Breast epithelium (tissue), 4 donors: ENCODE measurements at regions not wholly inside any gene's neighbourhood (a gene's known extent, or its start where the extent isn't known, plus 50 kb on each side); places are given as distances from the start of the nearest gene placed in this dataset.
"Not testable (repeated sequence)": the region's sequence is repeated elsewhere in the genome, so short reads cannot be mapped to it uniquely, and the experiment has no call there.

Experiments
- DNase-seq, 2 donors: peaks; one replicate each; pipeline ENCODE4 v3.0.0-alpha.2; 2019; ENCODE audit warnings: low spot score in 2 of 2
- H3K27ac ChIP-seq, 2 donors: fragments of 200-600 bp; sonication (generic) in 1 of 2; one replicate each; pipeline ENCODE4 v1.5.1; 2016 to 2019; ENCODE audit warnings: mild to moderate bottlenecking in 1 of 2
- H3K27me3 ChIP-seq, 2 donors: fragments of 200-600 bp; sonication (generic) in 1 of 2; one replicate each; pipeline versions ENCODE4 v1.5.1 to v1.6.0; 2017 to 2019; ENCODE audit warnings: control low read depth in 1 of 2, mild to moderate bottlenecking in 1 of 2
- H3K36me3 ChIP-seq: fragments of 200-600 bp; one replicate; pipeline ENCODE4 v1.5.1; 2019
- H3K4me1 ChIP-seq, 2 donors: fragments of 200-600 bp; sonication (generic); one replicate each; pipeline ENCODE4 v1.5.1; 2016 to 2019; ENCODE audit warnings: control low read depth in 1 of 2
- H3K4me3 ChIP-seq, 3 donors: fragments of 200-600 bp; sonication (generic); 1 replicate in 2 of 3; 2 replicates in 1 of 3; pipeline ENCODE4 v1.5.1; 2016 to 2019; ENCODE audit warnings: mild to moderate bottlenecking in 3 of 3, moderate library complexity in 2 of 3
- H3K9me3 ChIP-seq, 2 donors: fragments of 200-600 bp; sonication (generic) in 1 of 2; one replicate each; pipeline ENCODE4 v1.5.1; 2016 to 2019; ENCODE audit warnings: control low read depth in 1 of 2
- POLR2A ChIP-seq: fragments of 450-650 bp; IDR thresholded peaks from one replicate; pipeline ENCODE4 v1.6.1; 2016; ENCODE audit warnings: antibody characterized with exemption, mild to moderate bottlenecking, moderate library complexity
- POLR2AphosphoS5 ChIP-seq, 3 donors: sonication (generic); formaldehyde crosslinking; IDR thresholded peaks; one replicate each; pipeline ENCODE4 v1.6.1; 2017; ENCODE audit warnings: antibody characterized with exemption in 3 of 3
- intact Hi-C: fragments of 100-400 bp; cut with DNase I; formaldehyde crosslinking; loops from one replicate; pipeline ENCODE4 v1.15.1; 2023; ENCODE audit warnings: low total_unique reads
- TF ChIP-seq, protein P1 (sequence below), 3 donors: fragments of 450-650 bp; IDR thresholded peaks; one replicate each; pipeline ENCODE4 v1.5.1; 2016 to 2017; ENCODE audit warnings: antibody characterized with exemption in 3 of 3, mild to moderate bottlenecking in 3 of 3, moderate library complexity in 3 of 3

DNA sequence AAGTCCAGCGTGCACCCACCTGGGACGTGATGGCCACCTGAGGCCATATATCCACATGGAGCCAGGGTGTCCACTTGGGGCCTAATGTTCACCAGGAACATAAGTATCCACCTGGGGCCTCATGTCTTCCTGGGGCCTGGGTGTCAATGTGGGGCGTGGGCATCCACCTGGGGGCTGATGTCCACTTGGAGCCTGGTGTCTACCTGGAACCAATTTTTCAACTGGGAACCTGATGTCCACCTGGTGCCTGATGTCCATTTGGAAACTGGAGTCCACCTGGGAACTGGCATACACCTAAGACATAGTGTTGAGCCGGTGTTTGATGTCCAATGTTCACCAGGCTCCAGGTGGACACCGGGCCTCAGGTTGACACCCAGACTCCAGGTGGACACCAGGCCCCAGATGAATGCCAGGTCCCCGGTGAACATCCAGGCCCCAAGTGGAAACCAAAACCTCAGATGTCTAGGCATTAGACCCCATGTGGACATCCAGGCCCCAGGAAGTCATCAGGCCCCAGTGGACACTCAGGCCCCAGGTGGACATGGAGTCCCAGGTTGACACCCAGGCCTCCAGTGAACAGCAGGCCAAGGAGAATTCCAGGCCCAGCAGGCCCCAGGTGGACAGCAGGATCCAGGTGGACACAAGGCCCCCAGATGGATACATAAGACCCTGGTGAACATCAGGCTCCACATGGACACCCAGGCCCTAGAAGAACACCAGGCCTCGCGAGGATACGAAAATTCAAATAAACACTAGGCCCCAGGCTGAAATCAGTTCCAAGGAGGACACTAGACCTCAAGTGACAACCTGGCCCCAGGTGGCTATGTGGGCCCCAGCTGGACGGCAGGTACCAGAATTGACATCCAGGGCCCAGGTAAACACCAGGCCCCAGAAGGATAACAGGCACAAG lies 56.0 kb upstream of the SEPTIN5 start:
- no peaks in the 10 kb centered on the region for H3K36me3 ChIP-seq
- intact Hi-C loops: loop anchor here (2.0 kb wide), 1 partner anchor 418 kb away; no protein-coding TSS in a partner anchor
- H3K4me1 ChIP-seq: no peaks in the 10 kb centered on the region
- no peaks in the 10 kb centered on the region for H3K9me3 ChIP-seq
- DNase-seq: peak in 1 of 2 donors; percentile 46
- TF ChIP-seq POLR2A (no peak), POLR2AphosphoS5 (IDR thresholded peaks at IDR 0.05) (no peak)
- TF ChIP-seq, protein P1, sequence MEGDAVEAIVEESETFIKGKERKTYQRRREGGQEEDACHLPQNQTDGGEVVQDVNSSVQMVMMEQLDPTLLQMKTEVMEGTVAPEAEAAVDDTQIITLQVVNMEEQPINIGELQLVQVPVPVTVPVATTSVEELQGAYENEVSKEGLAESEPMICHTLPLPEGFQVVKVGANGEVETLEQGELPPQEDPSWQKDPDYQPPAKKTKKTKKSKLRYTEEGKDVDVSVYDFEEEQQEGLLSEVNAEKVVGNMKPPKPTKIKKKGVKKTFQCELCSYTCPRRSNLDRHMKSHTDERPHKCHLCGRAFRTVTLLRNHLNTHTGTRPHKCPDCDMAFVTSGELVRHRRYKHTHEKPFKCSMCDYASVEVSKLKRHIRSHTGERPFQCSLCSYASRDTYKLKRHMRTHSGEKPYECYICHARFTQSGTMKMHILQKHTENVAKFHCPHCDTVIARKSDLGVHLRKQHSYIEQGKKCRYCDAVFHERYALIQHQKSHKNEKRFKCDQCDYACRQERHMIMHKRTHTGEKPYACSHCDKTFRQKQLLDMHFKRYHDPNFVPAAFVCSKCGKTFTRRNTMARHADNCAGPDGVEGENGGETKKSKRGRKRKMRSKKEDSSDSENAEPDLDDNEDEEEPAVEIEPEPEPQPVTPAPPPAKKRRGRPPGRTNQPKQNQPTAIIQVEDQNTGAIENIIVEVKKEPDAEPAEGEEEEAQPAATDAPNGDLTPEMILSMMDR (IDR thresholded peaks at IDR 0.05): no peak
- H3K27me3 ChIP-seq: no peaks in the 10 kb centered on the region
- H3K27ac ChIP-seq: no peak overlapping the region
- no peak overlapping the region for H3K4me3 ChIP-seq

DNA sequence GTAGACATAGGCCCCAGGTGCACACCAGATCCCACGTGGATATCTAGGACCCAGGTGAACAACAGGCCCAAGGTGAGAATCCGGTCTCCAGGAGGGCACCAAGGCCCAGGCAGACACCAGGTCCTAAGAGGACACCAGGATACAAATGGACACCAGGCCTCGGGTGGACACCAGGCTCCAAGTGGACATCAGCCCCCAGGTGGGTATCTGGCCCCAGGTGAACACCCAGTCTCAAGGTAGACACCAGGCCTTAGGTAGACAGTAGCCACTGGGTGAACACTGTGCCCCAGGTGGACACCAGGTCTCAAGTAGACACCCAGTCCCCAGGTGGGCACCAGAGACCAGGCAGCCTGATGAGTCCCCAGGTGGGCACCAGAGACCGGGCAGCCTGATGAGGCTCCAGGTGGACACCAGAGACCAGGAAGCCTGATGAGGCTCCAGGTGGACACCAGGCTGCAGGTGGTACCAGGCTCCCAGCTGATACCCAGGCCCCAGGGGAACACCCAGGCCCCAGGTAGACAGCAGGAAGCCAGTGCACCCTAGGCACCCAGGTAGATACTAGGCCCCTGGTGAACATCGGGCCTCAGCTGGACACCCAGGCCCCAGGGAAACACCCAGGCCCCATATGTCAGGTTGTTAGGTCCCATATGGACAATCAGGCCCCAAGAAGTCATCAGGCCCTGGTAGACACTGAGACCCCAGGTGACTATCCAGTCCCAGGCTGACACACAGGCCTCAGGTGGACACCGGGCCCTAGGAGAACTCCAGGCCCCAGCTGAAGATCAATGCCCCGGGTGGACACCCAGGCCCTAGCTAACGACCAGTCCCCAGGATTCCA lies 55.1 kb upstream of the SEPTIN5 start:
- DNase-seq: no peak
- intact Hi-C loops: loop anchor here (2.0 kb wide), 1 partner anchor 418 kb away; no protein-coding TSS in a partner anchor
- TF ChIP-seq, protein P1 (IDR thresholded peaks at IDR 0.05): no peak
- TF ChIP-seq POLR2AphosphoS5 (IDR thresholded peaks at IDR 0.05) (no peak), POLR2A (no peak)

DNA sequence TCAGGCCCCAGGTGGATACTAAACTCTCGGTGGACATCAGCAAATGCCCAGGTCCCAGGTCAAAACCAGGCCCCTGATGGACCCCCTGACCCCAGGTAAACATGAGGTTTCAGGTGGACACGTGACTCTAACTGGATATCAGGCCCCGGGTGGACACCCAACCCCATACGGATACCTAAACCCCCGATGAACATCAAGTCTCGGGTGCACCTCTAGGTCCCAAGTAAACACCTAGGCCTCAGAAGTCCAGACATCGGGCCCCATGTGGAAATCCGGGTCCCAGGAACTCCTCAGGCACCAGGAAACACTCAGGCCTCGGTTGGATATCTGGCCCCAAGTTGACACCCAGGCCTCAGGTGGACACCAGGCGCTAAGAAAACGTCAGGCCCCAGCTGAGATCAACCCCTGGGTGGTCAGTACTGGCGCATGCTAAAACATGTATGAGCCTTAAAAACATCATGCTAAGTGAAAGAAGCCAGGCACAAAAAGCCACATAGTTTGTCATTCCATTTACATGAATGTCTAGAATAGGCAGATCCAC lies 54.4 kb upstream of the SEPTIN5 start:
- Histone ChIP-seq H3K36me3 (no peaks in the 10 kb centered on the region), H3K4me3 (no peak overlapping the region), H3K27ac (no peak overlapping the region), H3K9me3 (no peaks in the 10 kb centered on the region), H3K27me3 (no peaks in the 10 kb centered on the region), H3K4me1 (no peaks in the 10 kb centered on the region)
- TF ChIP-seq, protein P1 (IDR thresholded peaks at IDR 0.05): no peak
- TF ChIP-seq POLR2A (no peak), POLR2AphosphoS5 (IDR thresholded peaks at IDR 0.05) (no peak)
- peak in 1 of 2 donors; percentile 30 for DNase-seq
- intact Hi-C loops: loop anchor here (2.0 kb wide), 1 partner anchor 419 kb away; no protein-coding TSS in a partner anchor

More for the DNA sequence above, 55.1 kb upstream of the SEPTIN5 start:
- H3K27me3 ChIP-seq: no peaks in the 10 kb centered on the region
- H3K4me3 ChIP-seq: no peak overlapping the region
- H3K27ac ChIP-seq: no peak overlapping the region
- no peaks in the 10 kb centered on the region for H3K36me3 ChIP-seq
- no peaks in the 10 kb centered on the region for H3K9me3 ChIP-seq
- no peaks in the 10 kb centered on the region for H3K4me1 ChIP-seq

DNA sequence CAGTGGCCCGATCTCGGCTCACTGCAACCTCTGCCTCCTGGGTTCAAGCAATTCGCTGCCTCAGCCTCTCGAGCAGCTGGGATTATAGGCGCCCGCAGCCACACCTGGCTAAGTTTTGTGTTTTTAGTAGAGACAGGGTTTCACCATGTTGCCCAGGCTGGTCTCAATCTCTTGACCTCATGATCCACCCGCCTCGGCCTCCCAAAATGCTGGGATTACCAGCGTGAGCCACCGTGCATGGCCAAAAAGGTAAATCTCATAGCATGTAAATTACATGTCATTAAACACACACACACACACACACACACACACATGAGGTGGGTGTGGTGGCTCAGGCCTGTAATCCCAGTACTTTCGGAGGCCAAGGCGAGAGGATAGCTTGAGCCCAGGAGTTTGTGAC lies 53.7 kb upstream of the SEPTIN5 start:
- H3K27me3 ChIP-seq, DNase-seq, H3K4me3 ChIP-seq, H3K27ac ChIP-seq, intact Hi-C loops, H3K36me3 ChIP-seq, H3K9me3 ChIP-seq, H3K4me1 ChIP-seq: not testable (repeated sequence)

DNA sequence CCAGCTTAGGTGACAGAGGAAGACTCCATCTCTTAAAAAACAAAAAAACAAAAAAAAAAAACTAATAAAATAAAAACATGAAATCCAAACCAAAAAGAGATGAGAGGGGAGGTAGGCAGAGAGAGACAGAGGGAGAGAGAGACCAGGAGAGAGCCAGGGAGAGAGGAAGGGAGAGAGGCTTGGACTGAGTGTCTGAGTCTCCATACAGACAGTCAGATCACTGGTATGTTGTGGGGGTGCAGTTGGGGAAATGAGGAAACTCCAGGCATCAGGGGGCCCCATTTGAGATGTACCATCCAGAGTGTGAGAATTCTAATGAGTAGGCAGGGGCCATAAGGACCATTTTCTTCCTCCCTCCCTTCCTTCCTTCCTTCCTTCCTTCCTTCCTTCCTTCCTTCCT lies 53.1 kb upstream of the SEPTIN5 start:
- Histone ChIP-seq H3K4me3 (no peak overlapping the region), H3K27ac (no peak overlapping the region), H3K4me1 (no peaks in the 10 kb centered on the region), H3K36me3 (no peaks in the 10 kb centered on the region), H3K9me3 (no peaks in the 10 kb centered on the region), H3K27me3 (no peaks in the 10 kb centered on the region)
- TF ChIP-seq POLR2AphosphoS5 (IDR thresholded peaks at IDR 0.05): no peak
- TF ChIP-seq, protein P1 (IDR thresholded peaks at IDR 0.05): no peak
- TF ChIP-seq POLR2A: no peak
- intact Hi-C loops: no loop called here
- no peak for DNase-seq

DNA sequence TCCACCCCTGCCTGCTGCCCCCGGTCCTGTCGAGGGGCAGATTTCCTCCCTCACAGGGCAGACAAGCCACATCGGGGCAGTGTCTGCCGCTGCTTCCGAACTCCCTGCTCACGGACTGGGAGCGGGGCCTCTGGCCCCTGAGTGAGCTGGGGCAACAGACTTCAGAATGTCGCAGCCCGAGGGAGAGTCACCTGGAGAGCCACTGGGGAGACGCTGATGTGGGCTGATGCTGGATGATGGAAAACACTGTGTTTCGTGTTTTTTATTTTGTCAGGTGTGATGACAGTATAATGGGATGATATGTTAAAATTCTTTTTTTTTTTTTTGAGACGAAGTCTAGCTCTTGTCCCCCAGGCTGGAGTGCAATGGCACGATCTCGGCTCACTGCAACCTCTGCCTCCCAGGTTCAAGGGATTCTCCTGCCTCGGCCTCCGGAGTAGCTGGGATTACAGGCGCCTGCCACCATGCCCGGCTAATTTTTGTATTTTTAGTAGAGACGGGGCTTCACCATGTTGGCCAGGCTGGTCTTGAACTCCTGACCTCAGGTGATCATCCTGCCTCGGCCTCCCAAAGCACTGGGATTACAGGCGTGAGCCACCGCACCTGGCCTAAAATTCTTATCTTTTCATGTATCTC lies 52.1 kb upstream of the SEPTIN5 start:
- DNase-seq, H3K27me3 ChIP-seq, H3K36me3 ChIP-seq, H3K9me3 ChIP-seq, H3K27ac ChIP-seq, intact Hi-C loops, H3K4me1 ChIP-seq, H3K4me3 ChIP-seq: not testable (repeated sequence)
